H1 (cell line): ENCODE measurements at regions not wholly inside any gene's neighbourhood (a gene's known extent, or its start where the extent isn't known, plus 50 kb on each side); places are given as distances from the start of the nearest gene placed in this dataset.

Experiments
- CTCF ChIA-PET: fragments of 300-600 bp; sonication (Branson Sonifier 250); formaldehyde crosslinking; loops from one replicate; lab custom pipeline; 2021; ENCODE audit not compliant: partially characterized antibody; lab: Charles Lee
- POLR2A ChIA-PET: fragments of 300-600 bp; sonication (Branson Sonifier 250); formaldehyde crosslinking; loops from one replicate; lab custom pipeline; 2021; ENCODE audit warnings: inconsistent platforms; ENCODE audit not compliant: partially characterized antibody; lab: Charles Lee
- DNase-seq, 2 experiments: peaks; one replicate each; pipeline versions ENCODE4 v3.0.0 to v3.0.0-alpha.2; 2010 to 2022; ENCODE audit warnings: low spot score in 2 of 2, low read depth in 1 of 2, mixed read lengths in 1 of 2
- FAIRE-seq: peaks from 2 replicates; lab custom pipeline; 2011; peaks lifted over from hg19 to GRCh38; lab: Jason Lieb, UNC
- H2AFZ ChIP-seq: 2 replicates; pipeline ENCODE4 v1.8.1; 2012; ENCODE audit warnings: low read length, inconsistent platforms
- H2AK5ac ChIP-seq: 2 replicates; pipeline ENCODE4 v1.6.1; 2013; ENCODE audit warnings: low read depth, low read length
- H2BK120ac ChIP-seq: replicated peaks from 2 replicates; pipeline ENCODE3; 2013; ENCODE audit warnings: low read depth, low read length, inconsistent platforms
- H2BK12ac ChIP-seq: 2 replicates; pipeline ENCODE4 v1.6.1; 2013; ENCODE audit warnings: low read depth, low read length
- H2BK15ac ChIP-seq: 2 replicates; pipeline ENCODE4 v1.6.1; 2013; ENCODE audit warnings: low read length
- H2BK20ac ChIP-seq: 2 replicates; pipeline ENCODE4 v1.6.1; 2013; ENCODE audit warnings: low read length
- H2BK5ac ChIP-seq: 2 replicates; pipeline ENCODE4 v1.6.1; 2013; ENCODE audit warnings: low read depth, low read length
- H3K14ac ChIP-seq: 2 replicates; pipeline ENCODE4 v1.6.1; 2013; ENCODE audit warnings: inconsistent platforms; ENCODE audit not compliant: insufficient read length
- H3K18ac ChIP-seq: 2 replicates; pipeline ENCODE4 v1.6.1; 2013; ENCODE audit warnings: low read length; ENCODE audit errors: extremely low read depth
- H3K23ac ChIP-seq: 2 replicates; pipeline ENCODE4 v1.6.1; 2013; ENCODE audit warnings: inconsistent platforms; ENCODE audit not compliant: insufficient read length
- H3K23me2 ChIP-seq: 2 replicates; pipeline ENCODE4 v1.6.1; 2013; ENCODE audit warnings: low read depth, low read length
- H3K27ac ChIP-seq: 2 replicates; pipeline ENCODE4 v1.6.1; 2011; ENCODE audit warnings: low read depth, low read length, inconsistent platforms
- H3K27me3 ChIP-seq, 4 experiments: replicated peaks in 1 of 4; 1 replicate in 1 of 4; 2 replicates in 3 of 4; pipeline versions ENCODE4 v1.6.1 to v1.8.1; 2011 to 2013; ENCODE audit warnings: low read length in 3 of 4, mild to moderate bottlenecking in 3 of 4, inconsistent platforms in 2 of 4, mixed read lengths in 2 of 4, moderate library complexity in 1 of 4; ENCODE audit not compliant: control insufficient read depth in 3 of 4, insufficient read depth in 3 of 4; ENCODE audit errors: extremely low read depth in 1 of 4
- H3K36me3 ChIP-seq, 4 experiments: 2 replicates each; pipeline versions ENCODE4 v1.6.1 to v1.8.1; 2011 to 2013; ENCODE audit warnings: mild to moderate bottlenecking in 4 of 4, low read length in 3 of 4, moderate library complexity in 2 of 4, control low read depth in 1 of 4, inconsistent platforms in 1 of 4; ENCODE audit not compliant: insufficient read depth in 4 of 4, control insufficient read depth in 2 of 4
- H3K4ac ChIP-seq: replicated peaks from 2 replicates; pipeline ENCODE3; 2013; ENCODE audit warnings: low read length, low read depth, mixed read lengths, inconsistent platforms; ENCODE audit not compliant: insufficient read length
- H3K4me1 ChIP-seq, 4 experiments: replicated peaks in 1 of 4; 1 replicate in 1 of 4; 2 replicates in 3 of 4; pipeline versions ENCODE4 v1.6.1 to v1.8.1; 2011 to 2013; ENCODE audit warnings: low read length in 3 of 4, inconsistent platforms in 2 of 4, mixed read lengths in 1 of 4; ENCODE audit not compliant: insufficient read depth in 4 of 4, control insufficient read depth in 3 of 4
- H3K4me2 ChIP-seq, 2 experiments: 2 replicates each; pipeline versions ENCODE4 v1.6.1 to v1.8.1; 2011 to 2013; ENCODE audit warnings: low read depth in 2 of 2, low read length in 2 of 2, control low read depth in 1 of 2, inconsistent platforms in 1 of 2, mild to moderate bottlenecking in 1 of 2; ENCODE audit not compliant: insufficient read depth in 1 of 2
- H3K4me3 ChIP-seq, 4 experiments: fragments of 200-600, 300-600 bp in 1 of 4; sonication (generic), shearing (Covaris generic), sonication (Bioruptor Twin) in 1 of 4; 2 replicates each; pipeline versions ENCODE4 v1.5.1 to v1.8.1; 2011 to 2016; ENCODE audit warnings: low read length in 4 of 4, low read depth in 3 of 4, control low read depth in 2 of 4, inconsistent platforms in 2 of 4, mild to moderate bottlenecking in 2 of 4, mixed read lengths in 1 of 4, moderate library complexity in 1 of 4; ENCODE audit not compliant: insufficient read depth in 2 of 4; ENCODE audit errors: extremely low read depth in 1 of 4
- H3K56ac ChIP-seq: replicated peaks from 2 replicates; pipeline ENCODE3; 2013; ENCODE audit warnings: low read depth, mild to moderate bottlenecking, mixed read lengths, low read length, inconsistent platforms; ENCODE audit not compliant: insufficient read length
- H3K79me1 ChIP-seq: 2 replicates; pipeline ENCODE4 v1.6.1; 2013; ENCODE audit warnings: low read depth, low read length, control low read depth
- H3K79me2 ChIP-seq, 2 experiments: 2 replicates each; pipeline versions ENCODE4 v1.6.1 to v1.8.1; 2012 to 2013; ENCODE audit warnings: low read length in 2 of 2, mild to moderate bottlenecking in 2 of 2, inconsistent platforms in 1 of 2; ENCODE audit not compliant: insufficient read depth in 2 of 2, control insufficient read depth in 1 of 2
- H3K9ac ChIP-seq, 4 experiments: replicated peaks in 1 of 4; 1 replicate in 1 of 4; 2 replicates in 3 of 4; pipeline versions ENCODE4 v1.6.1 to v1.8.1; 2011 to 2013; ENCODE audit warnings: low read depth in 3 of 4, low read length in 3 of 4, control low read depth in 2 of 4, mild to moderate bottlenecking in 2 of 4, moderate library complexity in 2 of 4, inconsistent platforms in 1 of 4; ENCODE audit errors: extremely low read depth in 1 of 4
- H3K9me3 ChIP-seq, 2 experiments: 2 replicates each; pipeline versions ENCODE4 v1.6.1 to v1.8.1; 2012 to 2013; ENCODE audit warnings: mild to moderate bottlenecking in 2 of 2, moderate library complexity in 2 of 2, control low read depth in 1 of 2, inconsistent platforms in 1 of 2, low read depth in 1 of 2, low read length in 1 of 2, mixed read lengths in 1 of 2; ENCODE audit not compliant: insufficient read depth in 2 of 2
- H4K20me1 ChIP-seq, 2 experiments: replicated peaks in 1 of 2; 2 replicates each; pipeline versions ENCODE3 to v1.8.1; 2011 to 2013; ENCODE audit warnings: inconsistent platforms in 2 of 2, low read length in 2 of 2, mild to moderate bottlenecking in 1 of 2; ENCODE audit not compliant: insufficient read depth in 2 of 2, control insufficient read depth in 1 of 2
- H4K5ac ChIP-seq: 2 replicates; pipeline ENCODE4 v1.6.1; 2013; ENCODE audit warnings: low read length, low read depth, mixed read lengths, inconsistent platforms; ENCODE audit not compliant: insufficient read length
- H4K8ac ChIP-seq: 2 replicates; pipeline ENCODE4 v1.8.0; 2013; ENCODE audit warnings: mild to moderate bottlenecking, moderate library complexity, low read length, inconsistent platforms; ENCODE audit not compliant: insufficient read depth; ENCODE audit errors: extremely low read depth
- H4K91ac ChIP-seq: replicated peaks from 2 replicates; pipeline ENCODE3; 2013; ENCODE audit warnings: low read length, mixed read lengths, inconsistent platforms; ENCODE audit not compliant: insufficient read length
- POLR2A ChIP-seq, 2 experiments: IDR thresholded peaks; 1 replicate in 1 of 2; 2 replicates in 1 of 2; pipeline ENCODE4 v1.6.1; 2011; ENCODE audit warnings: low read depth in 2 of 2, low read length in 2 of 2, mild to moderate bottlenecking in 2 of 2; ENCODE audit errors: control extremely low read depth in 1 of 2
- POU5F1 ChIP-seq: IDR thresholded peaks from 2 replicates; pipeline ENCODE4 v1.6.1; 2011; ENCODE audit warnings: low read depth, mild to moderate bottlenecking, low read length, moderate library complexity
- RBBP5 ChIP-seq: IDR thresholded peaks from 2 replicates; pipeline ENCODE4 v1.7.1; 2012; ENCODE audit warnings: low read depth, mild to moderate bottlenecking, inconsistent platforms, low read length, moderate library complexity, borderline replicate concordance
- RNF2 ChIP-seq: fragments of 200-900, 300-1000 bp; sonication (generic); IDR thresholded peaks from 2 replicates; pipeline ENCODE4 v1.7.1; 2016; ENCODE audit warnings: borderline replicate concordance, low read depth, mild to moderate bottlenecking, antibody characterized with exemption, low read length; ENCODE audit not compliant: poor library complexity, severe bottlenecking; ENCODE audit errors: missing control alignments
- TEAD4 ChIP-seq: IDR thresholded peaks from 2 replicates; pipeline ENCODE4 v1.6.1; 2012; ENCODE audit warnings: low read depth, low read length, inconsistent platforms, mixed read lengths

- Histone ChIP-seq H2BK20ac (no peak overlapping the region), H3K36me3 (no peaks in the 10 kb centered on the region), H2BK12ac (no peak overlapping the region), H3K56ac (no peak overlapping the region), H4K8ac (no peak overlapping the region), H3K23ac (no peak overlapping the region), H3K27ac (no peak overlapping the region), H3K4me2 (no peak overlapping the region), H4K5ac (no peak overlapping the region), H2BK5ac (no peak overlapping the region), H3K27me3 (no peaks in the 10 kb centered on the region), H2AFZ (no peak overlapping the region), H4K91ac (no peak overlapping the region), H3K79me2 (no peaks in the 10 kb centered on the region), H4K20me1 (no peaks in the 10 kb centered on the region), H2BK120ac (no peak overlapping the region), H3K79me1 (no peaks in the 10 kb centered on the region), H3K18ac (no peak overlapping the region), H2AK5ac (no peak overlapping the region), H3K4me1 (no peaks in the 10 kb centered on the region), H3K9me3 (no peaks in the 10 kb centered on the region), H3K14ac (no peak overlapping the region), H3K23me2 (no peaks in the 10 kb centered on the region; the same call in 1 of the 2 replicates), H3K4ac (no peak overlapping the region), H3K4me3 (no peak overlapping the region), H2BK15ac (no peak overlapping the region), H3K9ac (no peak overlapping the region)
- DNase-seq (no peak), FAIRE-seq (no peak)
- ChIA-PET POLR2A (no interaction called here), CTCF (interaction anchor here (0.7 kb wide), 1 partner anchor 21 kb away, joined by 3 read pairs; no protein-coding TSS in a partner anchor)
- TF ChIP-seq TEAD4: no peak
- no peak for TF ChIP-seq RNF2
- no peak for TF ChIP-seq POLR2A (IDR thresholded peaks at IDR 0.05; ENCODE audit: control extremely low read depth in 1 of 2, low read depth in 2 of 2, low read length in 2 of 2)
- TF ChIP-seq RBBP5: no peak
- no peak for TF ChIP-seq POU5F1
These were observed 56.3 kb upstream of the ARL15 start for GRCh38 chr5:54366707-54367106.
